Endothelial cell of umbilical vein (primary cell): ENCODE measurements at regions not wholly inside any gene's neighbourhood (a gene's known extent, or its start where the extent isn't known, plus 50 kb on each side); places are given as distances from the start of the nearest gene placed in this dataset.

Experiments
- BruUV-seq: library from RNA; stranded (reverse); fragments of 400-500 nt; replicated peaks from 2 replicates; lab custom pipeline; 2021; lab: Mats Ljungman, UMichigan
- CTCF ChIA-PET: fragments of 300-600, 350-600 bp; sonication (Branson Sonifier 250); formaldehyde crosslinking; loops from one replicate; lab custom pipeline; 2021; ENCODE audit warnings: antibody characterized with exemption, inconsistent platforms; lab: Charles Lee
- POLR2A ChIA-PET: fragments of 300-600, 350-600 bp; sonication (Branson Sonifier 250); formaldehyde crosslinking; loops from one replicate; lab custom pipeline; 2021; ENCODE audit warnings: antibody characterized with exemption, inconsistent platforms; lab: Charles Lee
- DNase-seq: peaks from one replicate; pipeline ENCODE4 v3.0.0-alpha.2; 2011; ENCODE audit warnings: low read depth, low spot score
- FAIRE-seq: peaks from 2 replicates; lab custom pipeline; 2011; peaks lifted over from hg19 to GRCh38; lab: Jason Lieb, UNC
- H2AFZ ChIP-seq: 2 replicates; pipeline ENCODE4 v1.6.0; 2012; ENCODE audit warnings: low read depth, low read length, control low read depth, inconsistent platforms
- H3K27ac ChIP-seq: 2 replicates; pipeline ENCODE4 v1.5.1; 2011; ENCODE audit warnings: low read depth, mild to moderate bottlenecking, control low read depth, low read length, moderate library complexity; ENCODE audit not compliant: insufficient read depth
- H3K27me3 ChIP-seq, 2 experiments: 2 replicates each; pipeline versions ENCODE4 v1.6.0 to v1.6.1; 2011; ENCODE audit warnings: low read length in 2 of 2, mixed read lengths in 1 of 2; ENCODE audit not compliant: control insufficient read depth in 2 of 2, insufficient read depth in 2 of 2
- H3K36me3 ChIP-seq, 2 experiments: 2 replicates in 1 of 2; 3 replicates in 1 of 2; pipeline ENCODE4 v1.5.1; 2011; ENCODE audit warnings: low read length in 2 of 2, mild to moderate bottlenecking in 1 of 2, moderate library complexity in 1 of 2; ENCODE audit not compliant: control insufficient read depth in 2 of 2, insufficient read depth in 2 of 2; ENCODE audit errors: extremely low read depth in 1 of 2
- H3K4me1 ChIP-seq: 3 replicates; pipeline ENCODE4 v1.5.1; 2011; ENCODE audit warnings: mild to moderate bottlenecking, low read length; ENCODE audit not compliant: control insufficient read depth, insufficient read depth; ENCODE audit errors: extremely low read depth
- H3K4me2 ChIP-seq: 2 replicates; pipeline ENCODE4 v1.6.1; 2011; ENCODE audit warnings: low read length, control low read depth, mixed read lengths; ENCODE audit not compliant: insufficient read depth
- H3K4me3 ChIP-seq, 3 experiments: fragments of 200-600 bp in 1 of 3; sonication (generic), shearing (Covaris generic) in 1 of 3; replicated peaks in 1 of 3; 2 replicates each; pipeline ENCODE4 v1.5.1; 2011 to 2016; ENCODE audit warnings: control low read depth in 3 of 3, low read length in 3 of 3, mild to moderate bottlenecking in 2 of 3, inconsistent platforms in 1 of 3, low read depth in 1 of 3, moderate library complexity in 1 of 3; ENCODE audit not compliant: insufficient read depth in 1 of 3
- H3K79me2 ChIP-seq: 2 replicates; pipeline ENCODE4 v1.6.0; 2012; ENCODE audit warnings: low read length, inconsistent platforms; ENCODE audit not compliant: control insufficient read depth, insufficient read depth
- H3K9ac ChIP-seq: replicated peaks from 2 replicates; pipeline ENCODE3; 2011; ENCODE audit warnings: low read length, control low read depth; ENCODE audit not compliant: insufficient read depth; ENCODE audit errors: extremely low read depth
- H3K9me1 ChIP-seq: replicated peaks from 3 replicates; pipeline ENCODE4 v1.6.0; 2011; ENCODE audit warnings: mild to moderate bottlenecking, low read length; ENCODE audit not compliant: control insufficient read depth, insufficient read depth; ENCODE audit errors: extremely low read depth
- H3K9me3 ChIP-seq: replicated peaks from 2 replicates; pipeline ENCODE4 v1.5.1; 2012; ENCODE audit warnings: low read length, inconsistent platforms; ENCODE audit not compliant: control insufficient read depth, insufficient read depth
- H4K20me1 ChIP-seq: replicated peaks from 2 replicates; pipeline ENCODE3; 2011; ENCODE audit warnings: mild to moderate bottlenecking, low read length; ENCODE audit not compliant: control insufficient read depth, insufficient read depth; ENCODE audit errors: extremely low read depth
- EZH2 ChIP-seq: IDR thresholded peaks from 2 replicates; pipeline ENCODE4 v1.6.1; 2012; ENCODE audit warnings: borderline replicate concordance, low read depth, mild to moderate bottlenecking, moderate library complexity, low read length, inconsistent platforms; ENCODE audit not compliant: severe bottlenecking
- FOS ChIP-seq: IDR thresholded peaks from 2 replicates; pipeline ENCODE4 v1.6.1; 2011; ENCODE audit warnings: mild to moderate bottlenecking, low read length, moderate library complexity, borderline replicate concordance; ENCODE audit not compliant: insufficient read depth
- GATA2 ChIP-seq: IDR thresholded peaks from 2 replicates; pipeline ENCODE4 v1.7.0; 2011; ENCODE audit warnings: low read depth, mild to moderate bottlenecking, moderate library complexity, mixed read lengths, low read length; ENCODE audit not compliant: insufficient read length, insufficient read depth
- JUN ChIP-seq: IDR thresholded peaks from 2 replicates; pipeline ENCODE4 v1.6.1; 2011; ENCODE audit warnings: borderline replicate concordance, low read depth; ENCODE audit not compliant: insufficient read length, insufficient read depth
- MYC ChIP-seq: IDR thresholded peaks from one replicate; pipeline ENCODE4 v1.6.1; 2011; ENCODE audit warnings: mild to moderate bottlenecking, low read depth, low read length
- POLR2A ChIP-seq: IDR thresholded peaks from 2 replicates; pipeline ENCODE4 v1.6.1; 2012; ENCODE audit warnings: low read depth, mild to moderate bottlenecking, control low read depth, low read length
- POLR2AphosphoS5 ChIP-seq: IDR thresholded peaks from 2 replicates; pipeline ENCODE4 v1.6.1; 2012; ENCODE audit warnings: low read depth, mild to moderate bottlenecking, control low read depth, low read length, moderate library complexity; ENCODE audit not compliant: insufficient read depth
- dilution Hi-C: fragments of 300-500 bp; cut with MboI; formaldehyde crosslinking; loops from one replicate; pipeline ENCODE4 v1.15.0; 2019; ENCODE audit warnings: low sequenced_read_pairs; ENCODE audit not compliant: extremely low pct_ligation_motif_present
- intact Hi-C: fragments of 100-400 bp; cut with micrococcal nuclease; formaldehyde crosslinking; loops from one replicate; pipeline ENCODE4 v1.10.0; 2022
- TF ChIP-seq, protein P1 (sequence below): IDR thresholded peaks from 2 replicates; pipeline ENCODE4 v1.6.1; 2011; ENCODE audit not compliant: insufficient read depth, insufficient read length
- TF ChIP-seq, protein P2 (sequence below), 2 donors: IDR thresholded peaks; 1 replicate in 1 of 2; 2 replicates in 1 of 2; pipeline ENCODE4 v1.5.1; 2011; ENCODE audit warnings: low read length in 2 of 2, mild to moderate bottlenecking in 2 of 2, moderate library complexity in 2 of 2, control low read depth in 1 of 2, inconsistent platforms in 1 of 2, low read depth in 1 of 2; ENCODE audit not compliant: insufficient read depth in 1 of 2; ENCODE audit errors: extremely low read depth in 1 of 2

DNA sequence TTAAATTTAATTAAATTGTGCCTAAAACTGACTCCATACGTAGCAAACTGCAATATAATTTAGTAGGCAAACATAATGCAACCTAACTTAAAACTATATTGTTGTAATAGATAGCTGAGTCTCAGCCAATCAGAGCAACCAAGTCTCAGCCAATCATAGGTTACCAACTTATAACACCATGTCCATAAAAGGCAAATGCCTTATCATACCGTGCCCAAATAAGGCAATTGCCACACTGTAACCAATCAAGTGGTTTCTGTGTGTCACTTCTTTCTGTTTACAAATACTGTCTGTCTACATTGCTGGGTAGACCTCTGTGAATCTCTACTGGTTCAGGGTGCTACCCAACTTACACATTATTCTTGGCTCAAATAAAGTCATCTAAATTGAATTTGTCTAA lies 728.4 kb upstream of the EPHA6 start:
- H3K27ac ChIP-seq, result no peak overlapping the region
- FAIRE-seq, result no peak
- no peaks in the 10 kb centered on the region for H3K79me2 ChIP-seq
- no peaks in the 10 kb centered on the region for H3K9me1 ChIP-seq
- no peaks in the 10 kb centered on the region for H3K9me3 ChIP-seq
- dilution Hi-C loops, result no loop called here
- CTCF ChIA-PET, result no interaction called here
- H3K36me3 ChIP-seq, result no peaks in the 10 kb centered on the region
- H3K27me3 ChIP-seq, result no peaks in the 10 kb centered on the region
- POLR2A ChIA-PET, result no interaction called here
- H3K4me1 ChIP-seq, result no peaks in the 10 kb centered on the region
- no peak overlapping the region for H3K9ac ChIP-seq
- DNase-seq, result no peak
- H2AFZ ChIP-seq, result no peak overlapping the region
- no peak overlapping the region for H3K4me2 ChIP-seq
- intact Hi-C loops, result no loop called here
- no peak for TF ChIP-seq POLR2AphosphoS5
- no peak for TF ChIP-seq JUN
- no peak for TF ChIP-seq MYC
- no peak for TF ChIP-seq GATA2
- TF ChIP-seq, protein P1, sequence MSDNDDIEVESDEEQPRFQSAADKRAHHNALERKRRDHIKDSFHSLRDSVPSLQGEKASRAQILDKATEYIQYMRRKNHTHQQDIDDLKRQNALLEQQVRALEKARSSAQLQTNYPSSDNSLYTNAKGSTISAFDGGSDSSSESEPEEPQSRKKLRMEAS, result no peak
- no peak for TF ChIP-seq POLR2A
- TF ChIP-seq, protein P2, sequence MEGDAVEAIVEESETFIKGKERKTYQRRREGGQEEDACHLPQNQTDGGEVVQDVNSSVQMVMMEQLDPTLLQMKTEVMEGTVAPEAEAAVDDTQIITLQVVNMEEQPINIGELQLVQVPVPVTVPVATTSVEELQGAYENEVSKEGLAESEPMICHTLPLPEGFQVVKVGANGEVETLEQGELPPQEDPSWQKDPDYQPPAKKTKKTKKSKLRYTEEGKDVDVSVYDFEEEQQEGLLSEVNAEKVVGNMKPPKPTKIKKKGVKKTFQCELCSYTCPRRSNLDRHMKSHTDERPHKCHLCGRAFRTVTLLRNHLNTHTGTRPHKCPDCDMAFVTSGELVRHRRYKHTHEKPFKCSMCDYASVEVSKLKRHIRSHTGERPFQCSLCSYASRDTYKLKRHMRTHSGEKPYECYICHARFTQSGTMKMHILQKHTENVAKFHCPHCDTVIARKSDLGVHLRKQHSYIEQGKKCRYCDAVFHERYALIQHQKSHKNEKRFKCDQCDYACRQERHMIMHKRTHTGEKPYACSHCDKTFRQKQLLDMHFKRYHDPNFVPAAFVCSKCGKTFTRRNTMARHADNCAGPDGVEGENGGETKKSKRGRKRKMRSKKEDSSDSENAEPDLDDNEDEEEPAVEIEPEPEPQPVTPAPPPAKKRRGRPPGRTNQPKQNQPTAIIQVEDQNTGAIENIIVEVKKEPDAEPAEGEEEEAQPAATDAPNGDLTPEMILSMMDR (IDR thresholded peaks at IDR 0.05; ENCODE audit: extremely low read depth in 1 of 2, insufficient read depth in 1 of 2, low read depth in 1 of 2, low read length in 2 of 2), result no peak
- no peak for TF ChIP-seq FOS
- no peak for TF ChIP-seq EZH2
- H3K4me3 ChIP-seq, result no peak overlapping the region
- no TSS peak for BruUV-seq
- H4K20me1 ChIP-seq, result no peaks in the 10 kb centered on the region
